ENCODE measurements at regions not wholly inside any gene's neighbourhood (a gene's known extent, or its start where the extent isn't known, plus 50 kb on each side); places are given as distances from the start of the nearest gene placed in this dataset.

- DNase-seq (ENCODE audit: extremely low spot score, unreplicated experiment) = no peak
- Mint-ChIP-seq H3K27ac (ENCODE audit: unreplicated experiment) (peak overlapping the region; percentile 11), H3K9me3 (ENCODE audit: unreplicated experiment) (no peaks in the 10 kb centered on the region), H3K4me3 (ENCODE audit: unreplicated experiment) (no peak overlapping the region), H3K27me3 (ENCODE audit: unreplicated experiment) (no peaks in the 10 kb centered on the region), H3K36me3 (ENCODE audit: unreplicated experiment) (peaks cover 15% of the 10 kb centered on the region), H3K4me1 (ENCODE audit: unreplicated experiment) (peaks cover 5% of the 10 kb centered on the region)
- peak; percentile 21 for TF ChIP-seq CTCF (IDR thresholded peaks at IDR 0.05)
Measured at GRCh38 chr11:86861810-86862209, 61.5 kb downstream of the PRSS23 start.

GRCh38 chr11:86863476-86863875 is 63.1 kb downstream of the PRSS23 start:
- H3K4me1 Mint-ChIP-seq (ENCODE audit: unreplicated experiment) = peaks cover 5% of the 10 kb centered on the region
- no peaks in the 10 kb centered on the region for H3K27me3 Mint-ChIP-seq (ENCODE audit: unreplicated experiment)
- no peaks in the 10 kb centered on the region for H3K9me3 Mint-ChIP-seq (ENCODE audit: unreplicated experiment)
- no peak overlapping the region for H3K4me3 Mint-ChIP-seq (ENCODE audit: unreplicated experiment)
- DNase-seq (ENCODE audit: extremely low spot score, unreplicated experiment) = no peak
- H3K36me3 Mint-ChIP-seq (ENCODE audit: unreplicated experiment) = peaks cover 8% of the 10 kb centered on the region
- peak overlapping the region; percentile 75 for H3K27ac Mint-ChIP-seq (ENCODE audit: unreplicated experiment)
- TF ChIP-seq CTCF (IDR thresholded peaks at IDR 0.05) = no peak

GRCh38 chr11:86865436-86865835 is 65.1 kb downstream of the PRSS23 start:
- Mint-ChIP-seq H3K4me1 (ENCODE audit: unreplicated experiment) (peaks cover 14% of the 10 kb centered on the region), H3K36me3 (ENCODE audit: unreplicated experiment) (peaks cover 8% of the 10 kb centered on the region), H3K27me3 (ENCODE audit: unreplicated experiment) (no peaks in the 10 kb centered on the region), H3K4me3 (ENCODE audit: unreplicated experiment) (no peak overlapping the region), H3K9me3 (ENCODE audit: unreplicated experiment) (no peaks in the 10 kb centered on the region), H3K27ac (ENCODE audit: unreplicated experiment) (no peak overlapping the region)
- TF ChIP-seq CTCF (IDR thresholded peaks at IDR 0.05) = no peak
- no peak for DNase-seq (ENCODE audit: extremely low spot score, unreplicated experiment)

- Mint-ChIP-seq H3K4me3 (ENCODE audit: unreplicated experiment) (no peak overlapping the region), H3K36me3 (ENCODE audit: unreplicated experiment) (peaks cover 9% of the 10 kb centered on the region), H3K27me3 (ENCODE audit: unreplicated experiment) (no peaks in the 10 kb centered on the region), H3K4me1 (ENCODE audit: unreplicated experiment) (peaks cover 32% of the 10 kb centered on the region), H3K9me3 (ENCODE audit: unreplicated experiment) (no peaks in the 10 kb centered on the region), H3K27ac (ENCODE audit: unreplicated experiment) (peak overlapping the region; percentile 25)
- no peak for TF ChIP-seq CTCF (IDR thresholded peaks at IDR 0.05)
- DNase-seq (ENCODE audit: extremely low spot score, unreplicated experiment) = no peak
Measured at GRCh38 chr11:86869531-86869930, 69.2 kb downstream of the PRSS23 start.

GRCh38 chr11:86869966-86870570 is 69.7 kb downstream of the PRSS23 start:
- Mint-ChIP-seq H3K4me3 (ENCODE audit: unreplicated experiment) (no peak overlapping the region), H3K27ac (ENCODE audit: unreplicated experiment) (peak overlapping the region; percentile 25), H3K9me3 (ENCODE audit: unreplicated experiment) (no peaks in the 10 kb centered on the region), H3K4me1 (ENCODE audit: unreplicated experiment) (peaks cover 34% of the 10 kb centered on the region), H3K27me3 (ENCODE audit: unreplicated experiment) (no peaks in the 10 kb centered on the region), H3K36me3 (ENCODE audit: unreplicated experiment) (peaks cover 6% of the 10 kb centered on the region)
- no peak for DNase-seq (ENCODE audit: extremely low spot score, unreplicated experiment)
- peak; percentile 86 for TF ChIP-seq CTCF (IDR thresholded peaks at IDR 0.05)

Measured in osteocyte (in vitro differentiated cells).